Activated CD8-positive, alpha-beta T cell treated with anti-CD3 and anti-CD28 coated beads for 36 hours (primary cell): ENCODE measurements at regions not wholly inside any gene's neighbourhood (a gene's known extent, or its start where the extent isn't known, plus 50 kb on each side); places are given as distances from the start of the nearest gene placed in this dataset.

Experiments
- ATAC-seq: fragments of 200-7000 bp; cut with Tn5 transposase; one replicate; pipeline ENCODE4 v1.10.0; 2021; ENCODE audit warnings: mild to moderate bottlenecking, moderate library complexity
- CTCF ChIA-PET: fragments of 350-600 bp; sonication (Branson Sonifier 250); formaldehyde crosslinking; loops from one replicate; lab custom pipeline; 2021; ENCODE audit warnings: antibody characterized with exemption; lab: Charles Lee
- POLR2A ChIA-PET: fragments of 350-600 bp; sonication (Branson Sonifier 250); formaldehyde crosslinking; loops from one replicate; lab custom pipeline; 2021; ENCODE audit warnings: antibody characterized with exemption; lab: Charles Lee
- DNase-seq: peaks from one replicate; pipeline ENCODE4 v3.0.0-alpha.2; 2020
- H3K27ac Mint-ChIP-seq: one replicate; pipeline ENCODE4 v1.8.0; 2021; ENCODE audit warnings: mild to moderate bottlenecking, mixed read lengths
- H3K27me3 Mint-ChIP-seq: one replicate; pipeline ENCODE4 v1.8.0; 2021; ENCODE audit warnings: mixed read lengths
- H3K36me3 Mint-ChIP-seq: one replicate; pipeline ENCODE4 v1.8.0; 2021; ENCODE audit warnings: low read depth, mixed read lengths
- H3K4me1 Mint-ChIP-seq: one replicate; pipeline ENCODE4 v1.8.0; 2021; ENCODE audit warnings: low read depth, mixed read lengths
- H3K4me3 Mint-ChIP-seq: one replicate; pipeline ENCODE4 v1.8.0; 2021; ENCODE audit warnings: mild to moderate bottlenecking, moderate library complexity, mixed read lengths
- H3K9me3 Mint-ChIP-seq: one replicate; pipeline ENCODE4 v1.8.0; 2021; ENCODE audit warnings: mixed read lengths
- intact Hi-C: fragments of 100-400 bp; cut with micrococcal nuclease; formaldehyde crosslinking; loops from one replicate; pipeline ENCODE4 v1.10.0; 2022
- TF ChIP-seq, protein P1 (sequence below): fragments of 200-600 bp; IDR thresholded peaks from one replicate; pipeline ENCODE4 v1.8.0; 2022; ENCODE audit warnings: antibody characterized with exemption, mild to moderate bottlenecking

DNA sequence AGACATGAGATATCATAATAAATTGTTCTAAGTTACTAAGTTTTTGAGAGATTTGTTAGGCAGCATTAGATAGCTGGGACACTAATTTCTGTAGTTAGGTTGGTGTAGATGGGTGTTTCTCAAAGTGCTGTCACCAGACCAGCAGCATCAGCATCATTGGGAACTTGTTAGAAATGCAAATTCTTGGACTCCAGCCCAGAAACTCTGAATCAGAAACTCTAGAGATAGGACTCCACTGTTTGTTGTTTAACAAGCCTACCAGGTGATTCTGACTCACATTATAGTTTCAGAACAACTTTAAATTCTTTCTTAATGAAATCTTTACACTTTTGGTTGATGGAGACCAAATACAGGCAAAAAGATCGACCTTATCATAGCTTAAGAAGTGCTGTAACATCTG is 173.7 kb downstream of the PABPC4L start:
- H3K9me3 Mint-ChIP-seq: peaks cover 4% of the 10 kb centered on the region
- TF ChIP-seq, protein P1, sequence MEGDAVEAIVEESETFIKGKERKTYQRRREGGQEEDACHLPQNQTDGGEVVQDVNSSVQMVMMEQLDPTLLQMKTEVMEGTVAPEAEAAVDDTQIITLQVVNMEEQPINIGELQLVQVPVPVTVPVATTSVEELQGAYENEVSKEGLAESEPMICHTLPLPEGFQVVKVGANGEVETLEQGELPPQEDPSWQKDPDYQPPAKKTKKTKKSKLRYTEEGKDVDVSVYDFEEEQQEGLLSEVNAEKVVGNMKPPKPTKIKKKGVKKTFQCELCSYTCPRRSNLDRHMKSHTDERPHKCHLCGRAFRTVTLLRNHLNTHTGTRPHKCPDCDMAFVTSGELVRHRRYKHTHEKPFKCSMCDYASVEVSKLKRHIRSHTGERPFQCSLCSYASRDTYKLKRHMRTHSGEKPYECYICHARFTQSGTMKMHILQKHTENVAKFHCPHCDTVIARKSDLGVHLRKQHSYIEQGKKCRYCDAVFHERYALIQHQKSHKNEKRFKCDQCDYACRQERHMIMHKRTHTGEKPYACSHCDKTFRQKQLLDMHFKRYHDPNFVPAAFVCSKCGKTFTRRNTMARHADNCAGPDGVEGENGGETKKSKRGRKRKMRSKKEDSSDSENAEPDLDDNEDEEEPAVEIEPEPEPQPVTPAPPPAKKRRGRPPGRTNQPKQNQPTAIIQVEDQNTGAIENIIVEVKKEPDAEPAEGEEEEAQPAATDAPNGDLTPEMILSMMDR: no peak

GRCh38 chr4:134024251-134024650 is 177.3 kb downstream of the PABPC4L start:
- Mint-ChIP-seq H3K9me3 (peaks cover 5% of the 10 kb centered on the region), H3K27ac (no peak overlapping the region), H3K4me3 (no peak overlapping the region), H3K4me1 (no peaks in the 10 kb centered on the region), H3K27me3 (no peaks in the 10 kb centered on the region), H3K36me3 (no peaks in the 10 kb centered on the region)
- no peak for ATAC-seq
- TF ChIP-seq, protein P1: no peak
- ChIA-PET CTCF (no interaction called here), POLR2A (no interaction called here)
- intact Hi-C loops: no loop called here
- DNase-seq: no peak

More for the DNA sequence above, 173.7 kb downstream of the PABPC4L start:
- ChIA-PET CTCF (no interaction called here), POLR2A (no interaction called here)
- H3K4me1 Mint-ChIP-seq: no peaks in the 10 kb centered on the region
- no peaks in the 10 kb centered on the region for H3K27me3 Mint-ChIP-seq
- H3K27ac Mint-ChIP-seq: no peak overlapping the region
- intact Hi-C loops: no loop called here
- DNase-seq (no peak), ATAC-seq (no peak)
- H3K4me3 Mint-ChIP-seq: no peak overlapping the region
- no peaks in the 10 kb centered on the region for H3K36me3 Mint-ChIP-seq

- CTCF ChIA-PET: no interaction called here
- H3K27ac Mint-ChIP-seq: no peak overlapping the region
- DNase-seq (no peak), ATAC-seq (no peak)
- no peaks in the 10 kb centered on the region for H3K27me3 Mint-ChIP-seq
- intact Hi-C loops: no loop called here
- TF ChIP-seq, protein P1: no peak
- no peaks in the 10 kb centered on the region for H3K36me3 Mint-ChIP-seq
- H3K9me3 Mint-ChIP-seq: peaks cover 5% of the 10 kb centered on the region
- no peaks in the 10 kb centered on the region for H3K4me1 Mint-ChIP-seq
- POLR2A ChIA-PET: no interaction called here
- no peak overlapping the region for H3K4me3 Mint-ChIP-seq
Measured at GRCh38 chr4:134019657-134020056, 181.9 kb downstream of the PABPC4L start.

GRCh38 chr4:134018846-134019245 is 182.7 kb downstream of the PABPC4L start:
- Mint-ChIP-seq H3K4me1 (no peaks in the 10 kb centered on the region), H3K9me3 (peaks cover 1% of the 10 kb centered on the region), H3K27me3 (no peaks in the 10 kb centered on the region), H3K27ac (no peak overlapping the region), H3K36me3 (no peaks in the 10 kb centered on the region), H3K4me3 (no peak overlapping the region)
- TF ChIP-seq, protein P1: no peak
- DNase-seq (no peak), ATAC-seq (no peak)
- intact Hi-C loops: no loop called here
- CTCF ChIA-PET: no interaction called here
- POLR2A ChIA-PET: no interaction called here

GRCh38 chr4:134001057-134001456 is 200.5 kb downstream of the PABPC4L start:
- CTCF ChIA-PET: no interaction called here
- Mint-ChIP-seq H3K9me3 (peaks cover 7% of the 10 kb centered on the region), H3K36me3 (no peaks in the 10 kb centered on the region), H3K4me3 (no peak overlapping the region), H3K27me3 (no peaks in the 10 kb centered on the region), H3K4me1 (no peaks in the 10 kb centered on the region), H3K27ac (no peak overlapping the region)
- ATAC-seq (no peak), DNase-seq (no peak)
- TF ChIP-seq, protein P1: no peak
- intact Hi-C loops: no loop called here
- POLR2A ChIA-PET: no interaction called here
